ENCODE measurements at regions not wholly inside any gene's neighbourhood (a gene's known extent, or its start where the extent isn't known, plus 50 kb on each side); places are given as distances from the start of the nearest gene placed in this dataset.

DNA sequence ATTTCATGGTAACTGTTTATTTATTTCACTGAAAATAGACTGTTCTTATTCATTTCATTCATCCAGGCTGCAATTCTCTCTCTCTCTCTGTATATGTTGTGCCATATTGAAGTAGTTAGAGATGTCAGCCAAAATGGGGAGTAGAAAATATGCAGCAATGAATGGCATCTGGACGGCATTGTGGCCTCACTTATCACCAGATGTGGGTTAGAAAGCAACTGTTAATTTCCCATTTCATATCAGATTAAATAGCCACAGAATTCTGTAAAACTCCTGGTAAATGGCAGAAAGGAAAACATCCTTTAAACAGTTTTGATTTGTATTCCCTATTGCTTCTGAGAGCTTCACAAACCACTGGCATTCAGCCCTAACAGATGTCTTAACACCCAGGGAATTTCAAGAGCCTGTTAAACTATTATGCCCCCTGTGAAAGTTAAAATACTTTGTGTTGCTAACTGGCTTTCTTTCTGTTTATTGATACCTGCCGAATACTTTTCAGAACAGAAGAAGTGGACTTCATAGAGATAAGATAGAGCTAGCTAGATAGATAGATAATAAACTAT lies 1763.3 kb upstream of the MIR17HG start:
- no peak for DNase-seq (ENCODE audit: low read depth)

DNA sequence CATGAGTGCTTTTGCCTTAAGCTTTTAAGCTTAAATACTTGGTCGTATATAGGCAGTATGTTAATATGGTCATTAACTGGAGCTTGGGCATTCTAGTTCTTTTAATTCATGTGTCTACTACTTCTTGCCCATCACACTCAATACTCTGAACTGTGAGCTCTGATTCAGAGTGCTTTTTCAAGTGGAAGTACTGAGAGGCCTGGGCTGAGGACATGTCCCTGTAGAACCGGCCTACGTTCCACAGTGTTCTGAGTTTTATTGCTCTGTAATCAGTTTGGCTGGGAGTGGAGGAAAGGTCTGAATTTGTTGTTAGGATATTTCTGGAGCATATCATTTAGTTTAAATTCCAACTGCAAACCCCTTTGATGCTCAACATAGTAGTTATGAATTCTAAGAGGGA lies 1744.8 kb upstream of the MIR17HG start:
- DNase-seq (ENCODE audit: low read depth), result no peak

DNA sequence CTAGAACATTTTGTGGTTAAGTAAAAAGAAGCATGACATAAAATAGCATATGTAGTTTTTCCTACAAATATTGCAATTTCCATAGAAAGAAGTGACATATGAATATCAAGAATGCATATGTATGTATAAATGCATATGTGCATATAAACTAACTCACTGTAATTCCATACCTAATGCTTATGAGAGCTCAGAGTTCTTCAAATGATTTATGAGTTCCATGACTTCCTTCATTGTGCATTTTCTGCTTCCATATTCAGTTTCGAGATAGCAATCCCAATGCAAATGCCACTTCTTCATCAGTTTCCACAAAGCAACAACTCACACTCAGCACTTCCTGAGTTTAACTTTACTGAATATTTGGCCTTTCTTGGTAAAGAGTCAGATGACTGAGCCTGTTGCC lies 1744.3 kb upstream of the MIR17HG start:
- no peak for DNase-seq (ENCODE audit: low read depth)

DNA sequence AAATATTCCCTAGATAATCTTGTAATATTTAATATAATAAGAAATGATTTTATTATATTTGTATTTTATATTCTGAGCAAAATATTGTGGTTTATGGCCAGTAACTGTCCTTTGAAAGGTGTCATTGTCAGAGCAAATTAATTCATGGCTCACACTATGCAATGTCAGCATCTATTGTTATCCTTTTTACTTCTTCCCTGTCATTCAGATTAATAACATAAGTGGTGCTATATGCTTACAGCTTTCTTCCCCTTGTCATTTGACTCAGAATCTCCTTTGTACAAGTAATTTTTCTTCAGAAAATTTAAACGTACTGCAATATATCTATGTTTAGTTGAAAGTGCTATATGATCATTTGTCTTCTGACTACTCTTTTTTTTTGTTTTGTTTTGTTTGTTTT lies 1738.2 kb upstream of the MIR17HG start:
- no peak for DNase-seq (ENCODE audit: low read depth)

DNA sequence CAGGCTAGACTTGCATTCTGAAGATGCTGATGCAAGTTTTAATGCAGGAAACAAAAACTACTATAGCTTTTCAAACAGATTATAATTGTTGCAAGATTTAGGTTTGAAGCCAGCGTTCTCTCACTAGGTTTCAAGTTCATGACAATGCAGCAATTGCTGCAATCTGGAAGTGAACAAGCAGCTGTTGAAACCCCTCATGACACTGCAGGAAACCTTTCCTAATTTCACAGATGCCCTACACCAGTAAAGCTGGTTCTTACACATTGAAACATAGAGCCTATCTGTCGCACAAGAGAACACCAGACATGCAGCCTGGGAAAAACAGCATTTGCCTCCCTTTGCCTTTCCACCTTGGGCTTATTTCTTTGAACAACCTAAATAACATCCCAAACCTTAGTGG lies 1737.2 kb upstream of the MIR17HG start:
- DNase-seq (ENCODE audit: low read depth), result no peak

DNA sequence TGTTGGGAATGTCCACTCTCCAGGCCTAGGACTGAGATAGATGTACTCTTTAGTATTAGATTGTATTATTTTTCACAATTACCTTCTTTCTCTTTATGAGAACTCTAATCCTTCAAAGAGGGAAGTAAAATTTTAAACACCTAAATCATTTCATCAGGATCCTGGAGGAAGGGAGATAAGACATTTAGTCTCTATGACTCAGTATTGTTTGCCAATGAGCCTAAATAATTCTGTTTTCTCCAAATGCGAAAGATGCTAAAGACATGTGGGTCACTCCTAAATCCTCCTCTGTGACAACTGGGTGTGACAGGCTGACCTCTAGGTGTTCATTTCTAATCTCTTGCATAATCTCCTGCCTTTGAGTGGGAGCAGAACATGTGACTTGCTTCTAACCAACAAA lies 1736.6 kb upstream of the MIR17HG start:
- DNase-seq (ENCODE audit: low read depth), result no peak

DNA sequence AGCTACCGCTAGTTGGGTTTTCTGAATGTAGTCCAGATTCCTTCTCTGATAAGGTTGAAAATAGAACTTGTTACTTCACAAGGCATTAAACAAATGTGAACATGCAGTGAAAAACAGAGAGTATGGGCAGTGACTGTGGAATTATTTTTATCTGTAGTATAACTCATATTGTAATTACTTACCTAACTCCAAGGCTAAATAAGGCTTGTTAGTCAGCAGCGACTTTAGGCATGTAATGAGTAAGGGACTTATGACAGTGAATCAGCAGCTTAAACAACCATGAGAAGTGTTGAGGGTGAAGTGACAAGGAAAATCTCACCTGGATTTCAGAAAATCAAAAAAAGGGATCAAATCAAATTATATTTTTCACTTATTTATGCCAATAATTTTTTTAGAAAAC lies 1719.5 kb upstream of the MIR17HG start:
- DNase-seq (ENCODE audit: low read depth), result no peak

DNA sequence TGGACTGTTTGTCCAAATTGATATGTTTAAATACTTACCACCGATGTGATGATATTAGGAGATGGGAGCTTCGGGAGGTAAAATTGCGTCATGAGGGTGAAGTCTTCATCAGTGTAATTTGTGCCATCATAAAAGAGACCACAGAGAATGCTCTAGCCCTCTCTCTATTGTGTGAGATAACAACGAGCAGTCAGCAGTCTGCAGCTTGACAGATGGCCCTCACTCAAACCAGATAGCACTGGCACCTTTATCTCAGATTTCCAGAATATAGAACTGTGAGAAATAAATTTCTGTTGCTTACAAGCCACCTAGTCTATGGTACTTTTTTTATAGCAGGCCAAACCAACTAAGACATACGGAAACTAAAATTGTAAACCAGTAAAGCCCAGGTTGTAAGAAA lies 1718.9 kb upstream of the MIR17HG start:
- no peak for DNase-seq (ENCODE audit: low read depth)

DNA sequence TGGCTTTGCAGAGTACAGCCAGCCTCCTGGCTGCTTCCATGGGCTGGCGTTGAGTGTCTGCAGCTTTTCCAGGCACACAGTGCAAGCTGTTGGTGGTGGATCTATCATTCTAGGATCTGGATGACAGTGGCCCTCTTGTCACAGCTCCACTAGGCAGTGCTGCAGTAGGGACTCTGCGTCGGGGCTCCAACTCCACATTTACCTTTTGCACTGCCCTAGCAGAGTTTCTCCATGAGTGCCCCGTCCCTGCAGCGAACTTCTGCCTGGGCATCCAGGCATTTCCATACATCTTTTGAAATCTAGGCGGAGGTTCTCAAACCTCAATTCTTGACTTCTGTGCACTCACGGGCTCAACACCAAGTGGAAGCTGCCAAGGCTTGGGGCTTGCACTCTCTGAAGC lies 1697.3 kb upstream of the MIR17HG start:
- DNase-seq (ENCODE audit: low read depth), result no peak

DNA sequence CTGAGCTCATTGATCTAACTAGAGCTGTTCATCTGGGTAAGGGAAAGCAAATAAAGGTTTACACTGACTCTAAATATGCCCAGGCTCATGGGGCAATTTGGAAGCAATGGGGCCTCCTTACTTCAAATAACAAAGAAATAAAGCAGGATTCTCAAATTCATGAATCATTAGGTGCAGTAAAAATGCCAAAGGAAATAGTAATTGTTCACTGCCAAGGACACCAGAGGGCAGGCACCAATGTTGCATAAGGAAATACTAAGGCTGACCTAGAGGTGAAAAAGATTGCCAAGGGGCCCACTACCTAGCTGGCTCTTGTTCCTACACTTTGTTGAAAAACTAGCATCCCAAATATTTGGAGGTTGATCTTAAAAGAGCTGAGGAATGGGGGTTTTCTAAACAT lies 1686.7 kb upstream of the MIR17HG start:
- no peak for DNase-seq (ENCODE audit: low read depth)

DNA sequence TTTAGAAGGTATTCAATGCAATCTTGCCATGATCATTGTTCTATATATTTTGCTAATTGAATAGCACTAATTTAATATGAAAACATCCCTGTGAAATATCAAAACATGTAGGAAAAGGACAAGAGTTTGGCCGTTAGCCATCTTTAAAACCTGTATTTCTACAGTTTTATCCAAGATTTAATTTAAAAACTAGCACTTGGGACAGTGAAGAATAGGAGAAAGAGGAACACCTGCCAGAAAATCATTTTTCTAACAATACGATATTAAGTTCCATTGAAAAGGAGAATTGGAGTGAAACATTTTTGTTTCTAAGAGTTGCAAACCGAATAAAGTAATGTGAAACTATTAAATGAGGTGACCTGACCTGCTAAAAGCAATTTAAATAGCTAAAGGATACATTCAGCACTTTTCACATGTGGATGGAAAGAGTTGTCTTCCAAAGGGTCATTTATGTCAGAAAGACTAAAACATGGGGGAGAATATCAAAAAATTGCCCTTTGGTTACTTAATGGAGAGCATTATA lies 1673.6 kb upstream of the MIR17HG start:
- no peak for DNase-seq (ENCODE audit: low read depth)

DNA sequence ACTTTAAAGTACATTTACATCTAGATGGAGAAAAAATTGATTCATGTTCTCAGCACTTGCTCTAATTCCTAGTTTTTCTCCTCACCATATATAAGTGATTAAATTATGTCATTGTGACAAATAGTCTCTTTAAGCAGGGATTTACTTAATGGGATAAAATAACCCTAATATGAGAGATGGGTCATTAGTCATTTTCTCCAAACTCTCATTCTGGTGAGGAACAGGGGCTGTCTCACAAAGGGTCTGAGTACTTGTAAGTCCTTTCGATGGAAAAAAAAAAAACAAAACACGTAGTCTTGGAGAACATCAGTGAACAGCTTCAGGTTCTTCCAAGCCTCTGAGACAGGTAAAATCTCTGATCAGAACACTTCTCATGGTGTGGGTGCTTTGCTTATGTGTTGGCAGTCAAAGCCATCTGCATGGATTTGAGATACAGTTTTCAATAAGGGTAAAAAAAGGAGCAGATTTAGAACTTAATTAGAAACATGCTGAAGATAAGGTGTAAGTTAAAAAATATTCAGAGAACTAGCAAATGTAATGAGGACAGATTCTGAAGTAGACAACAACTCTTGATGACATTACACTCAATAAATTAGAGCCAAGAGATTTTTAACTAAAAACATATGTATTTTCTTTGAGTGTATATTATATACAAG lies 1668.9 kb upstream of the MIR17HG start:
- no peak for DNase-seq (ENCODE audit: low read depth)

DNA sequence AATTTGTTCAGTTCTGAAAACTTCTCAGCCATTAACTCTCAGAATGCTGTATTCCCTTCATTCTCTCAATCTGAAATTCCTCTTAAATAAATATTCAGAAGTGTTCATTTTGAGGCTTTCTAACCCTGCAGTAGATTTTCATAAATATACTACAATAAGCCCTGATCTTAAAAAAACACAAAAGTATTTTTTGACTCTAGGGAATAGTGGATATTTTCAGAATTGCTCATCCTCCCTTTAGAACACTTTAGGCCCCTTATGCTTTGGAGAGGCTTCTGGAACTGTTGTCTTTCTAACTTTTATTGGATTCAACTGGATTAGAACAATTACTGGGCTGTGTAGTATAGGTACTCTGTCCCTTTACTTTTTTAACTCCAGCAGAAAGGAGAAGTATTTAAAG lies 1662.6 kb upstream of the MIR17HG start:
- DNase-seq (ENCODE audit: low read depth), result no peak

DNA sequence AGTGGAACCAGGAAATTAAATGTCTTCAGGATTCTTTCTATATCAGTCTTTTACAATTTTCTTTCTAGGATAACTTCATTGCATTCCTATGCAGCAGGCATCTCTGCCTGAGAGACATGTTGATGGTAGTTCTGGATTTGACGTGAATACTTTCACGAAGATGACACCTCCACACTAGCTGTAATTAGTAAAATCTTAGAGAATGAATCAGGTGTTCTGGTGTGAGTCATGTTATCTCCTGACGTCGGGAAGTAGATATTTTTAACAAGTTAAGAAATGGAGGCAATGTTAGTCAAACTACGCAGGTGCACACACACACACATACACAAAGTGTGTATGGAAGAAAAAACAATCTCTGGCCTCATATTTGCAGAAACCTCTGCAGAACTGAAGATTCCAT lies 1661.3 kb upstream of the MIR17HG start:
- DNase-seq (ENCODE audit: low read depth), result no peak

DNA sequence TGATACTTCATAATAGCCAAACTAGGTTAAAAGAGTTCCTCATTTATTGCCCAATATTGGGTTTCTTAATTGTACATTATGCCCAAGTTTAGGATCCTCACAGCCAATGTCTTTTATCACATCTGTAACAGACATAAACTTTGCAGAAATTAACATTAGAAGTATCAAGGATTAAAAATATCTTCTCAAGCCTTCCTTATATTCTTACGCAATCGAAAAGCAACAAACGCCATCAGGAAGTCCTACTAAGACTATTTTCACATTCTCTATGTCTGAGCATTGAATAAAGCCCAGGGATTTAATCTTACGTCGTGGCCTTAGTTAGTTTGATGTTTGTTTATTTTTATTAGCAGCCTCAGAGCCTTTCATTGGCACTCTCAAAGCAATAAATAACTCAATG lies 1660.4 kb upstream of the MIR17HG start:
- DNase-seq (ENCODE audit: low read depth), result no peak

DNA sequence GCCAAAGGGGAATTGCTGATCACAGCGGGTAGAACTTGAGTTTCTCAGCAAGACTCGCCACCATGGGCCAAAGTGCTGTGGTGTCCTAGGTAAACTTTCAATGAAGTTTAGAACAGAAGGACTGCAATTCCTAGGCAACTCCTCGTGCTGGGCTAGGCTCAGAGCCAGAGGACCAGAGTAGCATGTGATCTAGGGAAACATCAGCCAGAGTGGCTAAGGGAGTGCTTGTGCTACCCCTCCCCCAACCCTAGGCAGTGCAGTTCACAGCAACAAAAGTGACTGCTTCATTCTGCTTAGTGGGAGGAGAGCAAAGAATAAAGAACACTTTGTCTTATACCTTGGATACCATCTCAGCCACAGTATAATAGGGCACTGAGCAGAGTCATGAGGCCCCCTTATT lies 1658.6 kb upstream of the MIR17HG start:
- DNase-seq (ENCODE audit: low read depth), result no peak

DNA sequence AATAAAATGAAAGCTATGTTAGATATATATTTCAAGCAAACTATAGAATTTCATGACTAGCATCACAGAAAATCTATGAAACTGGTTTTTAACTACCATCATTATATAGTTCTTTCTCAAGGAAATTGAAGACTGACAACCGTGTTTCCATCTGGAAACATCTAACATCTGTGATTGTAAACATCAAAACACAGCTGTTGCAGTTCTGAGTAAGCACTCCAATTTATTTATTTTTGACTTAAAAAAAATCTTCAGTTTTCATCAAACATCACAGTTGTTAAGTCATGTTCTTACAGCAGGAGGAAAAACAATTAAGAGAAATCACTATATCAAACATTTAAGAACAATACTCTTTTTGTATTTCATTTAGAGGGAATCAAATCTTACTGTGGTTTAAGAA lies 1653.0 kb upstream of the MIR17HG start:
- no peak for DNase-seq (ENCODE audit: low read depth)

DNA sequence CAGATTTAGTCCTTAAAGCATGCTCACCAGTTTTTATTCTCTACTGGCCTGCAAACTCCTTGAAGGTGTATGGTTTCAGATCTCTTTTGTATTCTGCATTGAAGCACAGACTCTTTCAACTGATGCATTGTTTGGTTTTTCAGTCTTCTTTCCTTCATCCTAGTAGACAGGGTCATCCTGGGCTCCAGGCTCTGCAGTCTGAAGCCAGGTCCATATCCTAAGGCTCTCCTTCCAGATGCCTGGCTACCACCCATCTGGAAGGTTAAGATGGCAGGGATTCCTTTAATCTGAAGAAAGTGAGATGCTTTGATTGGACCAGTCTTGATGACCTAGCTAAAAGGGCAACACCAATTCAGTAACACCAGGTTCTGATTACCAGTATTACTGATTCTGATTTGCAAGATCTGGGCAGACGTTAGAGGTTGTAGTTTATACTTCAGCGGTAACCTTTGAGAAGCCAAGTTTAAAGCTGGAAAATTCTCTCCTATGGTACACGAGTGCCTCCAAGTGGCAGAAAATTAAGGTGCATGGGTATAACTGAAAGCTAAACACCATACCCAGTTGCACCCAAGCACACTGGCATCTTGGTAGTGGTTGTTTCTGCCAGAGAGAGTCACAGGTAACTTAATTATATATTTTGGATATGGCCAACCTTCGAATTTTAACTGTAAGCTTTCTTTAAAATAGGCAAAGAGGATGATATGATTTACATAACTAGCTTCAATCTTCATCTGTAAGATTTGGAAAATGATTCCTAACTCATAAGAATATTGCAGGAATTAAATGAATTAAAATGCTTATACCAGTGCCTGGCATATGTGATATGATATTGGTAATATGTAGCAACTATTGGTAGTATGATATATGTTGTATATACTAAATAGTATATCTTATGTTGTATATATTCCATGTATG lies 1651.9 kb upstream of the MIR17HG start:
- no peak for DNase-seq (ENCODE audit: low read depth)

DNA sequence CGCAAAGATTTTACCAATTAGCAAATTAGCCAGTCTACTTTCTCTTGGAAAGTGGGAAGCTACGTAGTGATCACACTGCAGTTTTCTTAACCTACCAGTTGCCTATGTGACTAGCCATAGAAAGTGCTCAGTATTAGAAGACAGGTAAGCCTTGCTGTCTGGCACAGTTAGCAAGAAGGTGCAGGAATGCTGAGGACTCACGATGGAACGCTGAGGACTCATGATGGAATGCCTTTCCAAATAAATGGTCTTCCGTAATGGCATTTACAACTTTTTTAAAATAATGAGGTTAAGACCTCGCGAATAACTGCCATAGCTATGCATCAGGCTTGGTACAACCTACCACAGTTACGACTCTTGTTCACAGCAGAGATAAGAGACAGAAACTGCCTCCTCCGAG lies 1645.6 kb upstream of the MIR17HG start:
- DNase-seq (ENCODE audit: low read depth), result no peak

DNA sequence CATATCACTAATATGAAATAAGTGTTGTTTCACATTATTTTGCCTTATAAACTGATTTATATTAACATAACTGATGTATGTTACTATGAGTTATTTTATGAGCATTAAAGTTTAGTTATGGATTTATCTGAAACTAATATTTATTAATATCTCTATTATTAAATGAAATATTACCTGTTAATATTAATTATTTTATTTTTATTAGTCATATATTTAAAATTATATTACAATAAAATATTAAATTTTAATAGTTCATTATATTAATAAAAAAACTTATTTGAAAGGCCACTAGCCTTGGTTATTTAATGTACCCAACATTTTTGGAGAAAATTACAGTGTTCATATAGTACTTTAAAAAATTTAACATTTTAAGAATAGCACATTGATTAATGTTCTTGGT lies 1643.4 kb upstream of the MIR17HG start:
- no peak for DNase-seq (ENCODE audit: low read depth)

DNA sequence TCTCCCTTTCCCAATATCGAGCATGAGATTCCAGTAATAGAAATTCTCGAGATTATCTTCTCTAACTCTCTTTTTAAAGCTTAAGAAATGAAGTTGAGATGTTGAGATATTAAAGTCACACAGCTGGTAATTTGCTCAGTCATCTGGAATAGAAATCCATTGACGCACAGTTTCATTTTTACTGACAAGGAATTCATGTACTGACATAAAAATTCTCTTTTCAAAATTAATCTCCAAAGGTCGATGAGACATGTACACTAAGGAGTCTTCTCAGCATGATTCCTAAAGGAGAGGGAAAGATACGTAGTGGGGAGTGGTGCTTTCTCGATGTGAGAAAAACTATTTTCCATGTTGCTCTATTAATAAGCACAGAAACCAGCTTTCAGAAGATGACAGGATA lies 1639.5 kb upstream of the MIR17HG start:
- DNase-seq (ENCODE audit: low read depth), result no peak

DNA sequence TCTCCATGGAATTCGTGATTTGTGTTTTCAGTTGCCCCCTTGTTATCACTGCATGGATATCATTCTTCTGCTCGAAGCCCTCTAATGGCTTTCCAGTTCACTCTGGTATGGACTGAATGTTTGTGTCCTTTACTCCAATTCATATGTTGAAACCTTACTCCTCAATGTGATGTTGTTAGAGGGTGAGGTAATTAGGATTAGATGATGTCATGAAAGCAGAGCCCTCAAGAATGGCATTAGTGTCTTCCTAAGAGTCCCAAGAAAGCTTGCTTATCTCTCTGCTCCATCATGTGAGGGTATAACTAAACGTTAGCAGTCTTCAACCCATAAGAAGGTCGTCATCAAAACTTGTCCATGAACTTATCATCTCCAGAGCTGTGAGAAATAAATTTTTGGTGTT lies 1626.3 kb upstream of the MIR17HG start:
- no peak for DNase-seq (ENCODE audit: low read depth)

Data from stimulated activated CD4-positive, alpha-beta T cell treated with anti-CD3 and anti-CD28 coated beads, Interleukin-2, amount 100 ng/mL, for 4 hours (primary cell).